ENCODE measurements at regions not wholly inside any gene's neighbourhood (a gene's known extent, or its start where the extent isn't known, plus 50 kb on each side); places are given as distances from the start of the nearest gene placed in this dataset.

DNA sequence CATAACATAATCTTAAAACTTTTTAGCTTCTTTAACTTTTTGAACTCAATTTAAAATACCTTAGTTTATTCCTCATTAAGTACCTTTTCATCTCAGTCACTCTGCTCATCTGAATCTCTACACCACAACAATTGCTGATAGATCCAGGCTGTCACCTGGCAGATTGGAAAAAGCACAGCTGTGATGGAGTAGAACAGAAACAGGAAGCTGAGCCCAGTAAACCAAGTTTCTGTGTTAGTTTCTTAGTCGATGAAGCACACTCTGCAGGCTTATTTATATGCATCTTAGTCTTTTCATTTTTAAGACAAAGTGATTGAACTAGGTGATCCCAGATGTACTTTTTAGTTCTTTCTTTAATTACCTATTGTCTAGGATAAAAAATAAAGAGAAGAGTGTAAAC, 1398.0 kb upstream of the ALCAM start:
- POLR2A ChIA-PET: no interaction called here
- DNase-seq (ENCODE audit: extremely low spot score): no peak
- TF ChIP-seq CTCF (IDR thresholded peaks at IDR 0.05; ENCODE audit: control extremely low read depth, extremely low read depth, low read depth, missing control alignments): no peak
- CTCF ChIA-PET: interaction anchor here (1.1 kb wide), 1 partner anchor 22 kb away, joined by 3 read pairs; no protein-coding TSS in a partner anchor

GRCh38 chr3:103976931-103977339, 1389.8 kb upstream of the ALCAM start:
- DNase-seq (ENCODE audit: extremely low spot score): no peak
- TF ChIP-seq CTCF (IDR thresholded peaks at IDR 0.05; ENCODE audit: control extremely low read depth, extremely low read depth, low read depth, missing control alignments): no peak
- ChIA-PET POLR2A (no interaction called here), CTCF (interaction anchor here (1.2 to 2.2 kb wide), 2 partner anchors 13 to 1251 kb away, joined by 3 to 7 read pairs; no protein-coding TSS in a partner anchor)

DNA sequence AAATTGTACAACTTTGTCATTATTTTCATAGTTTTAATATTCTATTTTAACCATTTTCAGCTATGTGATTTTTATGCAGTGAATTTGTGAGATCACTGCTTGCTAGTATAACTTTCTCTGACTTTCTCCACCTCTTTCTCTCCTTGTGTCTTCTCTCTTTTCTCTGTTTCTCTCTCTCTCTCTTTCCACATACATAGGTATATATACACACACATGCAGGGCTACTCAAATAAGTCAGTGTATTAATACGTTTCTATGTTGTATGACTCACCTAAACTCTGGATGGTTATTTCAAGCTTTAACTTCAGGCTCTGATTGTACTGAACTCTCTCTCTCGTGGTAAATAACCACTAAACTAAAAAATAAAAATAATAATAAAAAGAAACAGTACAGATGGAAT, 1389.3 kb upstream of the ALCAM start:
- no peak for DNase-seq (ENCODE audit: extremely low spot score)
- no peak for TF ChIP-seq CTCF (IDR thresholded peaks at IDR 0.05; ENCODE audit: control extremely low read depth, extremely low read depth, low read depth, missing control alignments)
- POLR2A ChIA-PET: no interaction called here
- CTCF ChIA-PET: interaction anchor here (1.0 to 2.2 kb wide), 2 partner anchors 13 to 41 kb away, joined by 3 to 7 read pairs; no protein-coding TSS in a partner anchor

DNA sequence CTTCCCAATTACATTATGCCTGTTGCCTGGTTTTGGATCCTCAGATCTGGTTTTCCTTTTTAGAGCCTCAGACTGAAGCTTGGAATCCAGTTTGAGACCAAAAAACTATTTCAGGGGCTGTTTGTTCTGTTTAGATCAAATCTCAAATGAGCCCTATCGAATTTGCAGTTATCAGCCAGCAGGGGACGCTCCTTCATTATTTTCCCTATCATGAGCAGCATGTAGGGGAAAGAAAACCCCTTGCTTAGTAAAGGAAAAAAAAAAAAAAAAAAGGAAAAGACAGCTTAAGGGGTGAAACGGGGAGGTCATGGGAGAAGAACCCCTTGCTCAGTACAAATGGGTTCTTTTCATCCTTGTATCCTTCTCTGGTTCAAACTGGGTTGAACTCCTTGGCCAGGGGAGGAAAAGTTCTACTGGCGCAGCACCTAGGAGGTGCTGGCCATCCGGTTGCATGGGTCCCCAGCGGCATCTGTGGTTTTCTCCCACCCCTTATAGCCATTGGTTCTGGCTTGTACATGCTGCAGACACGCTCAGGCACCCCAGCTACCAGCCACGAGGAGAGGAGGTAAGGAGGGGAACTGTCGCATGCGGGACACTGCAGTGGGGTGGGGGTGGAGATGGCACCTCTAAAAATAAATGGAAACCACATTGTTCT, 1375.1 kb upstream of the ALCAM start:
- ChIA-PET POLR2A (no interaction called here), CTCF (interaction anchor here (1.2 to 2.5 kb wide), 2 partner anchors 14 to 23 kb away, joined by 3 to 7 read pairs; no protein-coding TSS in a partner anchor)
- no peak for DNase-seq (ENCODE audit: extremely low spot score)
- TF ChIP-seq CTCF (IDR thresholded peaks at IDR 0.05; ENCODE audit: control extremely low read depth, extremely low read depth, low read depth, missing control alignments): peak; percentile 16

- DNase-seq (ENCODE audit: extremely low spot score): no peak
- ChIA-PET CTCF (no interaction called here), POLR2A (no interaction called here)
- no peak for TF ChIP-seq CTCF (IDR thresholded peaks at IDR 0.05; ENCODE audit: control extremely low read depth, extremely low read depth, low read depth, missing control alignments)
Measured at GRCh38 chr3:103992469-103992868, 1374.2 kb upstream of the ALCAM start.

DNA sequence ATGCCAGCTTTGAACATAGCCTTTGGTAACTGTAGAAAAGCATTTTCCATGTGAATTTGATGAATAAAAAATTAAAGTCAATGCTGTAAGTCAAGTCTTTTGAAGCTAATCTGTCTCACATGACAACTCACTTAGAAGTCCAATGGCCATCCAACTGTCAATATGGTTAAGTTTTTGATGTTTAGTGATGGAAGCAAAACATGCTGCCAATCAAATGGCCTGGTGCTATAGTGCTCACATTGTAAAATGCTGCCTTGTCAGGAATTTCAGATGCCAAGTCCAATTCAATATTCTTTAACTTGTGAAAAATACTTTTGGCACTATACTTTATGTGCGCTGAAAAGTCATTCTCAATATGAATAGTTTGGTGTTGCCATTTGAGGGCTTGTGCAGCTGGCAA, 1361.8 kb upstream of the ALCAM start:
- TF ChIP-seq CTCF (IDR thresholded peaks at IDR 0.05; ENCODE audit: control extremely low read depth, extremely low read depth, low read depth, missing control alignments): no peak
- POLR2A ChIA-PET: no interaction called here
- DNase-seq (ENCODE audit: extremely low spot score): no peak
- CTCF ChIA-PET: interaction anchor here (2.0 kb wide), 1 partner anchor 10 kb away, joined by 4 read pairs; no protein-coding TSS in a partner anchor

All from GM10248 (cell line).